HepG2 (cell line): ENCODE measurements at regions not wholly inside any gene's neighbourhood (a gene's known extent, or its start where the extent isn't known, plus 50 kb on each side); places are given as distances from the start of the nearest gene placed in this dataset.

ENCODE experiments used
- ATAC-seq: fragments of 200-7000 bp; cut with Tn5 transposase; 3 replicates; pipeline ENCODE4 v1.9.1; 2020; ENCODE audit warnings: mild to moderate bottlenecking, moderate library complexity
- BruUV-seq: library from RNA; stranded (reverse); fragments of 400-500 nt; replicated peaks from 2 replicates; lab custom pipeline; 2021; lab: Mats Ljungman, UMichigan
- CTCF ChIA-PET: fragments of 300-600 bp; formaldehyde crosslinking; extraction: SDS; loops from one replicate; lab custom pipeline; 2021; ENCODE audit warnings: low total read pairs, inconsistent platforms, low intra/inter-chr PET ratio; lab: Yijun Ruan, JAX
- POLR2A ChIA-PET: fragments of 350-600 bp; sonication (Branson Sonifier 250); formaldehyde crosslinking; loops from one replicate; lab custom pipeline; 2020; ENCODE audit warnings: antibody characterized with exemption, inconsistent platforms; lab: Yijun Ruan, JAX
- DNase-seq: peaks from one replicate; pipeline ENCODE4 v3.0.0-alpha.2; 2015; ENCODE audit warnings: low spot score
- FAIRE-seq: peaks from 3 replicates; lab custom pipeline; 2011; peaks lifted over from hg19 to GRCh38; lab: Jason Lieb, UNC
- H2AFZ ChIP-seq: one replicate; pipeline ENCODE4 v1.6.1; 2011; ENCODE audit warnings: low read length, inconsistent platforms
- H3K27ac ChIP-seq: fragments of 300-600 bp; 3 replicates; pipeline ENCODE4 v1.8.0; 2011; ENCODE audit warnings: mixed run types, mild to moderate bottlenecking, mixed read lengths, low read length, inconsistent platforms; ENCODE audit not compliant: insufficient read depth; ENCODE audit errors: extremely low read length
- H3K27me3 ChIP-seq, 2 experiments: fragments of 200-600 bp in 1 of 2; 2 replicates in 1 of 2; 3 replicates in 1 of 2; pipeline versions ENCODE4 v1.6.0 to v1.8.0; 2011; ENCODE audit warnings: low read length in 2 of 2, mild to moderate bottlenecking in 2 of 2, moderate library complexity in 2 of 2, inconsistent platforms in 1 of 2; ENCODE audit not compliant: insufficient read depth in 2 of 2, control insufficient read depth in 1 of 2
- H3K36me3 ChIP-seq, 2 experiments: fragments of 200-600 bp in 1 of 2; replicated peaks in 1 of 2; 2 replicates in 1 of 2; 3 replicates in 1 of 2; pipeline versions ENCODE4 v1.5.1 to v1.8.0; 2011; ENCODE audit warnings: low read length in 2 of 2, inconsistent platforms in 1 of 2; ENCODE audit not compliant: insufficient read depth in 2 of 2, control insufficient read depth in 1 of 2
- H3K4me1 ChIP-seq: 2 replicates; pipeline ENCODE4 v1.5.1; 2012; ENCODE audit warnings: low read length, inconsistent platforms; ENCODE audit not compliant: insufficient read depth
- H3K4me2 ChIP-seq: 2 replicates; pipeline ENCODE4 v1.6.0; 2011; ENCODE audit warnings: low read depth, low read length, inconsistent platforms
- H3K4me3 ChIP-seq, 3 experiments: fragments of 200-600 bp in 1 of 3; sonication (generic), shearing (Covaris generic) in 1 of 3; replicated peaks in 1 of 3; 2 replicates each; pipeline ENCODE4 v1.5.1; 2011 to 2016; ENCODE audit warnings: low read length in 3 of 3, inconsistent platforms in 2 of 3, low read depth in 2 of 3, mild to moderate bottlenecking in 2 of 3, control low read depth in 1 of 3, mixed read lengths in 1 of 3; ENCODE audit not compliant: insufficient read depth in 1 of 3
- H3K79me2 ChIP-seq: one replicate; pipeline ENCODE4 v1.6.1; 2011; ENCODE audit warnings: low read length, inconsistent platforms; ENCODE audit not compliant: insufficient read depth
- H3K9ac ChIP-seq: 2 replicates; pipeline ENCODE4 v1.6.0; 2011; ENCODE audit warnings: mild to moderate bottlenecking, low read depth, low read length, inconsistent platforms; ENCODE audit not compliant: insufficient read depth
- H3K9me3 ChIP-seq: 2 replicates; pipeline ENCODE4 v1.5.1; 2012; ENCODE audit warnings: mild to moderate bottlenecking, low read length
- H4K20me1 ChIP-seq: 2 replicates; pipeline ENCODE4 v1.6.0; 2011; ENCODE audit warnings: inconsistent platforms, mild to moderate bottlenecking, low read length, moderate library complexity; ENCODE audit not compliant: insufficient read depth
- GTF3A ChIP-seq: sonication (generic); formaldehyde crosslinking; conservative IDR thresholded peaks from 2 replicates; pipeline ENCODE4 v1.4.0; 2020; ENCODE audit warnings: mild to moderate bottlenecking, missing genetic modification reagents
- ZBTB20 ChIP-seq: sonication (generic); formaldehyde crosslinking; IDR thresholded peaks from 2 replicates; pipeline ENCODE4 v1.8.1; 2023; ENCODE audit warnings: missing genetic modification reagents, low read depth, mild to moderate bottlenecking, borderline replicate concordance
- ZNF563 ChIP-seq: sonication (generic); formaldehyde crosslinking; IDR thresholded peaks from 2 replicates; pipeline ENCODE4 v1.8.0; 2022; ENCODE audit warnings: mild to moderate bottlenecking, moderate library complexity, missing genetic modification reagents
- ZNF766 ChIP-seq: sonication (generic); formaldehyde crosslinking; IDR thresholded peaks from 2 replicates; pipeline ENCODE4 v1.5.0; 2020; ENCODE audit warnings: missing genetic modification reagents, borderline replicate concordance
- ZNF790 ChIP-seq: sonication (generic); formaldehyde crosslinking; IDR thresholded peaks from 2 replicates; pipeline ENCODE4 v1.8.0; 2022; ENCODE audit warnings: missing genetic modification reagents, mild to moderate bottlenecking, borderline replicate concordance
- ZNF839 ChIP-seq: sonication (generic); formaldehyde crosslinking; IDR thresholded peaks from 2 replicates; pipeline ENCODE4 v1.4.0; 2020; ENCODE audit warnings: missing genetic modification reagents, mild to moderate bottlenecking, borderline replicate concordance
- WGBS: methylation state at CpG from one replicate; pipeline ENCODE4 v1.1.6; 2017; ENCODE audit warnings: low lambda C conversion rate; 5-methylcytosine and 5-hydroxymethylcytosine counted together
- in situ Hi-C: cut with HindIII; loops from 2 replicates; pipeline ENCODE4 v1.10.0; 2017; ENCODE audit warnings: low pct_unique_long_range_greater_than_20kb; ENCODE audit not compliant: extremely low pct_ligation_motif_present
- intact Hi-C: fragments of 100-400 bp; cut with micrococcal nuclease; formaldehyde crosslinking; loops from one replicate; pipeline ENCODE4 v1.10.0; 2022; ENCODE audit not compliant: unreplicated experiment
- TF ChIP-seq, protein P1 (sequence below): IDR thresholded peaks from 2 replicates; pipeline ENCODE4 v1.6.1; 2016; ENCODE audit warnings: missing biosample characterization, missing genetic modification reagents, low read depth
- TF ChIP-seq, protein P2 (sequence below), 2 experiments: sonication (generic) in 1 of 2; formaldehyde crosslinking in 1 of 2; IDR thresholded peaks; 2 replicates each; pipeline versions ENCODE4 v1.6.1 to v1.9.0; 2014 to 2022; ENCODE audit warnings: antibody characterized with exemption in 1 of 2, borderline replicate concordance in 1 of 2, inconsistent platforms in 1 of 2, low read depth in 1 of 2, missing genetic modification reagents in 1 of 2

DNA sequence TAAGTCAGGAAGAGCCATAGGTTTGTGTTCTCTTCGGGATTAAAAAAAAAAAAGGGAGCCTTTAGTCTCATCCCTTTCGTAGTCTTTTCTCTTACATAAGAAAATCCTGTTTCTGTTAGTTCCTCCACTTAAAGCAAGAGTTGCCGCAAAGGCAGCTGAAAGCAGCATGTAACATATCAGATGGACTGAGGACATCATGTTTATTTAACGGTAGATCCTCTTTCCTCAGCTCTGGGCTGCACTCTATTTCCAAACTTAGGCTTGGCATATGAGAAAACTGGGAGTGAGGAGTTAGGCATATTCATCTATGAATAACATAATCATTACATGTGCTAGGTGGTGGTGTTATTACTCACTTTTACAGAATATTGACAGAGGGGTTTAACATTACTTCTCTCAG is 391.2 kb downstream of the KLF12 start:
- no peak for ATAC-seq
- BruUV-seq: no TSS peak
- Histone ChIP-seq H3K9ac (no peak overlapping the region), H3K36me3 (no peaks in the 10 kb centered on the region), H4K20me1 (no peaks in the 10 kb centered on the region), H3K4me2 (no peak overlapping the region), H3K4me1 (peaks cover 10% of the 10 kb centered on the region), H3K27ac (no peak overlapping the region), H3K4me3 (no peak overlapping the region), H3K79me2 (no peaks in the 10 kb centered on the region), H3K9me3 (no peaks in the 10 kb centered on the region), H2AFZ (no peak overlapping the region), H3K27me3 (no peaks in the 10 kb centered on the region; a peak in 1 of 5 replicates)
- in situ Hi-C loops (no loop called here), intact Hi-C loops (no loop called here)
- DNase-seq: no peak
- ChIA-PET CTCF (no interaction called here), POLR2A (no interaction called here)
- 72% methylated on average over 4 of the region's 4 CpGs for WGBS
- TF ChIP-seq ZNF766: no peak
- no peak for TF ChIP-seq ZBTB20 (CRISPR knock-in tag)
- no peak for FAIRE-seq

DNA sequence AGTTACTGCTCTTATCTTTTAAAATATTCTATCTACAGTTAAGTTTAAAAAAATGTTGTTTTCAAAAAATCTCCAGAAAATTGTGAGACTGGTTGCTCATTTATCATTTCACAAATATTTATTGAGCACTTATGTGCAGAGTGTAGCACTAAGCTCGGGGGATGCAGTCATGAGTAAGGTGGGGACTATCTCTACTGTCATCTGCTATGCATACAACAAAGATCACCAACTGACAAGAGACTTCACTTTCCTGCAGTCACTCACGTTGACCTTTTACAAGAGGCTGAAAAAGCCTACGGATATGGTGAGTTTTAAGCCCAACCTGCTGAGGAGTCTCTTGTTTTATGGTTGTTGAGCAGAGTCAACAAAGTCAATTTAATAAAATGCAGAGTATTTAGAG is 392.5 kb downstream of the KLF12 start:
- CTCF ChIA-PET: no interaction called here
- BruUV-seq: no TSS peak
- no peak overlapping the region for H3K4me3 ChIP-seq
- peak; percentile 47; the same call in 1 of the 3 replicates for ATAC-seq
- 3% methylated on average over 3 of the region's 3 CpGs for whole genome bisulfite sequencing
- H3K4me1 ChIP-seq: peaks cover 10% of the 10 kb centered on the region
- in situ Hi-C loops: no loop called here
- H3K9me3 ChIP-seq: no peaks in the 10 kb centered on the region
- H3K79me2 ChIP-seq: no peaks in the 10 kb centered on the region
- no peak for FAIRE-seq
- H3K9ac ChIP-seq: no peak overlapping the region
- no peaks in the 10 kb centered on the region for H4K20me1 ChIP-seq
- no peak for TF ChIP-seq ZNF563
- TF ChIP-seq, protein P1, sequence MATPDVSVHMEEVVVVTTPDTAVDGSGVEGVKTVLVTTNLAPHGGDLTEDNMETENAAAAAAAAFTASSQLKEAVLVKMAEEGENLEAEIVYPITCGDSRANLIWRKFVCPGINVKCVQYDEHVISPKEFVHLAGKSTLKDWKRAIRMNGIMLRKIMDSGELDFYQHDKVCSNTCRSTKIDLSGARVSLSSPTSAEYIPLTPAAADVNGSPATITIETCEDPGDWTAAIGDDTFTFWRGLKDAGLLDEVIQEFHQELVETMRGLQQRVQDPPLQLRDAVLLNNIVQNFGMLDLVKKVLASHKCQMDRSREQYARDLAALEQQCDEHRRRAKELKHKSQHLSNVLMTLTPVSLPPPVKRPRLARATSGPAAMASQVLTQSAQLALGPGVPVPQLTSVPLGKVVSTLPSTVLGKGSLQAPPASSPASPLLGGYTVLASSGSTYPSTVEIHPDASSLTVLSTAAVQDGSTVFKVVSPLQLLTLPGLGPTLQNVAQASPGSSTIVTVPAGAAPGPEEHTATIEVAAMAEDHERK (CRISPR knock-in tag): no peak
- no peak for TF ChIP-seq ZNF790 (CRISPR knock-in tag)
- TF ChIP-seq, protein P2, sequence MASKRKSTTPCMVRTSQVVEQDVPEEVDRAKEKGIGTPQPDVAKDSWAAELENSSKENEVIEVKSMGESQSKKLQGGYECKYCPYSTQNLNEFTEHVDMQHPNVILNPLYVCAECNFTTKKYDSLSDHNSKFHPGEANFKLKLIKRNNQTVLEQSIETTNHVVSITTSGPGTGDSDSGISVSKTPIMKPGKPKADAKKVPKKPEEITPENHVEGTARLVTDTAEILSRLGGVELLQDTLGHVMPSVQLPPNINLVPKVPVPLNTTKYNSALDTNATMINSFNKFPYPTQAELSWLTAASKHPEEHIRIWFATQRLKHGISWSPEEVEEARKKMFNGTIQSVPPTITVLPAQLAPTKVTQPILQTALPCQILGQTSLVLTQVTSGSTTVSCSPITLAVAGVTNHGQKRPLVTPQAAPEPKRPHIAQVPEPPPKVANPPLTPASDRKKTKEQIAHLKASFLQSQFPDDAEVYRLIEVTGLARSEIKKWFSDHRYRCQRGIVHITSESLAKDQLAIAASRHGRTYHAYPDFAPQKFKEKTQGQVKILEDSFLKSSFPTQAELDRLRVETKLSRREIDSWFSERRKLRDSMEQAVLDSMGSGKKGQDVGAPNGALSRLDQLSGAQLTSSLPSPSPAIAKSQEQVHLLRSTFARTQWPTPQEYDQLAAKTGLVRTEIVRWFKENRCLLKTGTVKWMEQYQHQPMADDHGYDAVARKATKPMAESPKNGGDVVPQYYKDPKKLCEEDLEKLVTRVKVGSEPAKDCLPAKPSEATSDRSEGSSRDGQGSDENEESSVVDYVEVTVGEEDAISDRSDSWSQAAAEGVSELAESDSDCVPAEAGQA (IDR thresholded peaks at IDR 0.05; ENCODE audit: low read depth): no peak
- TF ChIP-seq, protein P2 (CRISPR knock-in tag; IDR thresholded peaks at IDR 0.05; ENCODE audit: borderline replicate concordance): no peak
- no peak for TF ChIP-seq ZNF839
- TF ChIP-seq GTF3A (CRISPR knock-in tag): no peak
- TF ChIP-seq, all 625 proteins: peak for 0
- H2AFZ ChIP-seq: no peak overlapping the region
- intact Hi-C loops: no loop called here
- H3K4me2 ChIP-seq: no peak overlapping the region
- no peak for DNase-seq
- POLR2A ChIA-PET: no interaction called here
- no peaks in the 10 kb centered on the region for H3K36me3 ChIP-seq
- no peak overlapping the region for H3K27ac ChIP-seq
- no peaks in the 10 kb centered on the region; a peak in 1 of 5 replicates for H3K27me3 ChIP-seq
